ENCODE measurements at regions not wholly inside any gene's neighbourhood (a gene's known extent, or its start where the extent isn't known, plus 50 kb on each side); places are given as distances from the start of the nearest gene placed in this dataset.

DNA sequence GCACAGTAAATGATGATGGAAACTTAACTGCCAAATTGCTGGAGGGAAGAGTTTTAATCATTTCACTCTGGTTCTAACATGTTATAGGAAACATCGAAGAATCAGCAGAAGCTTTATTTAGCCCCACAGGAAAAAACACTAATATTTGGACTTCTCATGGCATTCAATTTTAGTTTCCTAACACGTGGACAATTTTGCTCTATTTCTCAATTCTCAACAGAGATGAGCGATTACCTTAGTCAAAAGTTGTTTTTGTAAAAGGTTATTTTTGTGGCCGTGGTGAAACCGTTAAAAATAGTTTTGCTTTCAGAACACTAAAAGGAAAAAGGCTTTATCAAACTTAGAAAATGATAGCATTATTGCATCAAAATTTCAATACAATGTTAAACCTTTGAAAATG is 235.2 kb downstream of the PLK2 start:
- Histone ChIP-seq H3K4me3 (ENCODE audit: low read length) (no peak overlapping the region), H3K27ac (ENCODE audit: low read depth, low read length) (no peak overlapping the region), H3K27me3 (ENCODE audit: control insufficient read depth, insufficient read depth, low read length, poor library complexity, severe bottlenecking) (no peaks in the 10 kb centered on the region), H3K9ac (ENCODE audit: extremely low read depth, low read length, poor library complexity, severe bottlenecking) (no peak overlapping the region), H3K4me1 (ENCODE audit: control insufficient read depth, insufficient read depth, low read length) (no peaks in the 10 kb centered on the region), H3K9me3 (ENCODE audit: control insufficient read depth, low read length) (no peaks in the 10 kb centered on the region), H3K36me3 (ENCODE audit: control insufficient read depth, insufficient read depth, low read length) (no peaks in the 10 kb centered on the region)
- no peak overlapping the region for H3K4me3 Mint-ChIP-seq
- H3K36me3 Mint-ChIP-seq (ENCODE audit: low read depth), result no peaks in the 10 kb centered on the region
- peaks cover 1% of the 10 kb centered on the region for H3K4me1 Mint-ChIP-seq
- no peak for DNase-seq
- TF ChIP-seq, protein P1, sequence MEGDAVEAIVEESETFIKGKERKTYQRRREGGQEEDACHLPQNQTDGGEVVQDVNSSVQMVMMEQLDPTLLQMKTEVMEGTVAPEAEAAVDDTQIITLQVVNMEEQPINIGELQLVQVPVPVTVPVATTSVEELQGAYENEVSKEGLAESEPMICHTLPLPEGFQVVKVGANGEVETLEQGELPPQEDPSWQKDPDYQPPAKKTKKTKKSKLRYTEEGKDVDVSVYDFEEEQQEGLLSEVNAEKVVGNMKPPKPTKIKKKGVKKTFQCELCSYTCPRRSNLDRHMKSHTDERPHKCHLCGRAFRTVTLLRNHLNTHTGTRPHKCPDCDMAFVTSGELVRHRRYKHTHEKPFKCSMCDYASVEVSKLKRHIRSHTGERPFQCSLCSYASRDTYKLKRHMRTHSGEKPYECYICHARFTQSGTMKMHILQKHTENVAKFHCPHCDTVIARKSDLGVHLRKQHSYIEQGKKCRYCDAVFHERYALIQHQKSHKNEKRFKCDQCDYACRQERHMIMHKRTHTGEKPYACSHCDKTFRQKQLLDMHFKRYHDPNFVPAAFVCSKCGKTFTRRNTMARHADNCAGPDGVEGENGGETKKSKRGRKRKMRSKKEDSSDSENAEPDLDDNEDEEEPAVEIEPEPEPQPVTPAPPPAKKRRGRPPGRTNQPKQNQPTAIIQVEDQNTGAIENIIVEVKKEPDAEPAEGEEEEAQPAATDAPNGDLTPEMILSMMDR (conservative IDR thresholded peaks at IDR 0.05), result no peak
- 40 to 88% methylated on average over 1 to 5 of the region's 5 CpGs for WGBS, 2 experiments (ENCODE audit: insufficient coverage in 1 of 2, insufficient read length in 1 of 2)
- no peak overlapping the region for H3K27ac Mint-ChIP-seq
- H3K9me3 Mint-ChIP-seq, result peaks cover 3% of the 10 kb centered on the region
- no peaks in the 10 kb centered on the region for H3K27me3 Mint-ChIP-seq (ENCODE audit: insufficient read depth)

DNA sequence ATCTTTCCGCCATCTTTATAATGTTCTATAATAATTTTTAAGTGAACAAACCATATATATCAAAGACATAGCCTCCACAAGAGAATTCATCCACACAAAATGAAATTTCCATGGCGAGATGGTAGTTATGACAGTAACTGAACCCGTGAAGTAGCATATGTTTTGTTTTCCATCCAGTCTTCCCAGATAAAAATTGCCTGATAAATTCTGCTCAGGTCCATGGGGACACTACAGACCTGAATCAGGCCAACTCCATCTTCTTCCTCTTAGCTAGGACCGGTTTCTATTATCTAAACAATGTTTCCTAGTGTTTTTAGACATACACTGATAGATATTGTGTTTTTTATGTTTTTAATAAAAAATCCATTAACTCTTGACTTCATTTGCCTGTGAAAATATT is 235.7 kb downstream of the PLK2 start:
- Mint-ChIP-seq H3K27me3 (ENCODE audit: insufficient read depth) (no peaks in the 10 kb centered on the region), H3K9me3 (peaks cover 3% of the 10 kb centered on the region), H3K4me1 (no peaks in the 10 kb centered on the region), H3K27ac (no peak overlapping the region), H3K4me3 (no peak overlapping the region), H3K36me3 (ENCODE audit: low read depth) (no peaks in the 10 kb centered on the region)
- WGBS, 2 experiments (ENCODE audit: insufficient coverage in 1 of 2, insufficient read length in 1 of 2), result 92 to 100% methylated on average over 2 to 3 of the region's 4 CpGs
- no peak overlapping the region for H3K9ac ChIP-seq (ENCODE audit: extremely low read depth, low read length, poor library complexity, severe bottlenecking)
- no peak overlapping the region for H3K4me3 ChIP-seq (ENCODE audit: low read length)
- DNase-seq, result no peak
- H3K9me3 ChIP-seq (ENCODE audit: control insufficient read depth, low read length), result no peaks in the 10 kb centered on the region
- H3K4me1 ChIP-seq (ENCODE audit: control insufficient read depth, insufficient read depth, low read length), result no peaks in the 10 kb centered on the region
- no peaks in the 10 kb centered on the region for H3K27me3 ChIP-seq (ENCODE audit: control insufficient read depth, insufficient read depth, low read length, poor library complexity, severe bottlenecking)
- H3K27ac ChIP-seq (ENCODE audit: low read depth, low read length), result no peak overlapping the region
- TF ChIP-seq, protein P1 (conservative IDR thresholded peaks at IDR 0.05), result no peak
- no peaks in the 10 kb centered on the region for H3K36me3 ChIP-seq (ENCODE audit: control insufficient read depth, insufficient read depth, low read length)

- H3K27ac ChIP-seq (ENCODE audit: low read depth, low read length), result no peak overlapping the region
- DNase-seq, result no peak
- H3K9me3 ChIP-seq (ENCODE audit: control insufficient read depth, low read length), result peaks cover 11% of the 10 kb centered on the region
- Mint-ChIP-seq H3K27me3 (ENCODE audit: insufficient read depth) (no peaks in the 10 kb centered on the region), H3K36me3 (ENCODE audit: low read depth) (peaks cover 4% of the 10 kb centered on the region), H3K4me1 (no peaks in the 10 kb centered on the region), H3K27ac (no peak overlapping the region), H3K4me3 (no peak overlapping the region), H3K9me3 (peaks cover 31% of the 10 kb centered on the region)
- H3K4me1 ChIP-seq (ENCODE audit: control insufficient read depth, insufficient read depth, low read length), result no peaks in the 10 kb centered on the region
- no peaks in the 10 kb centered on the region for H3K27me3 ChIP-seq (ENCODE audit: control insufficient read depth, insufficient read depth, low read length, poor library complexity, severe bottlenecking)
- no peak overlapping the region for H3K9ac ChIP-seq (ENCODE audit: extremely low read depth, low read length, poor library complexity, severe bottlenecking)
- TF ChIP-seq, protein P1 (conservative IDR thresholded peaks at IDR 0.05), result no peak
- no peaks in the 10 kb centered on the region for H3K36me3 ChIP-seq (ENCODE audit: control insufficient read depth, insufficient read depth, low read length)
- H3K4me3 ChIP-seq (ENCODE audit: low read length), result peak overlapping the region; percentile 28
Observed at GRCh38 chr5:58215364-58215763, 244.5 kb downstream of the PLK2 start.

Measured in endodermal cell (in vitro differentiated cells).